ENCODE measurements at regions not wholly inside any gene's neighbourhood (a gene's known extent, or its start where the extent isn't known, plus 50 kb on each side); places are given as distances from the start of the nearest gene placed in this dataset.

GRCh38 chr17:11082559-11082958, 158.5 kb upstream of the SHISA6 start (continued):
- TF ChIP-seq CTCF (IDR thresholded peaks at IDR 0.05 in 2 of 3, conservative IDR thresholded peaks at IDR 0.05 in 1 of 3; ENCODE audit: control insufficient read depth in 2 of 3, extremely low read depth in 1 of 3, insufficient read depth in 1 of 3, low read depth in 3 of 3, low read length in 3 of 3), result no peak

GRCh38 chr17:11081342-11081741, 159.7 kb upstream of the SHISA6 start:
- Histone ChIP-seq H2AFZ (ENCODE audit: control insufficient read depth, low read depth, low read length) (no peak overlapping the region), H3K9me3 (replicated peaks; ENCODE audit: control insufficient read depth, insufficient read depth, low read length) (no peaks in the 10 kb centered on the region; the same call in 2 of the 3 replicates), H3K79me2 (ENCODE audit: control insufficient read depth, insufficient read depth, low read length) (no peaks in the 10 kb centered on the region), H3K36me3 (ENCODE audit: control insufficient read depth in 2 of 2, insufficient read depth in 2 of 2, low read length in 1 of 2) (no peaks in the 10 kb centered on the region), H3K4me3 (no peak overlapping the region), H3K4me1 (ENCODE audit: control insufficient read depth, insufficient read depth, low read length) (no peaks in the 10 kb centered on the region), H3K4me2 (ENCODE audit: control insufficient read depth, insufficient read depth) (no peak overlapping the region), H3K27ac (ENCODE audit: control insufficient read depth, insufficient read depth) (no peak overlapping the region), H4K20me1 (ENCODE audit: control insufficient read depth, insufficient read depth) (no peaks in the 10 kb centered on the region), H3K9ac (ENCODE audit: control insufficient read depth, insufficient read depth, low read length) (no peak overlapping the region), H3K27me3 (replicated peaks in 1 of 2; ENCODE audit: control insufficient read depth in 2 of 2, insufficient read depth in 2 of 2, low read length in 1 of 2) (no peaks in the 10 kb centered on the region)
- no peak for ATAC-seq
- in situ Hi-C loops (cut with MboI), result no loop called here
- SMC1A ChIA-PET (ENCODE audit: uncharacterized antibody, unreplicated experiment), result no interaction called here
- intact Hi-C loops (cut with micrococcal nuclease; ENCODE audit: unreplicated experiment), result no loop called here
- no peak for DNase-seq (ENCODE audit: low read depth, low spot score)
- RAD21 ChIA-PET (ENCODE audit: unreplicated experiment), result no interaction called here
- WGBS (ENCODE audit: insufficient coverage, insufficient replicate concordance, low lambda C conversion rate, missing lambda C conversion rate), result 2% methylated on average over 3 of the region's 3 CpGs
- no peak for FAIRE-seq
- CTCF ChIA-PET, result no interaction called here
- TF ChIP-seq PBX3 (IDR thresholded peaks at IDR 0.05; ENCODE audit: insufficient replicate concordance, low read depth, low read length) (no peak), YY1 (IDR thresholded peaks at IDR 0.05; ENCODE audit: low read depth, low read length) (no peak), ZBTB4 (CRISPR knock-in tag; IDR thresholded peaks at IDR 0.05) (no peak), TAF1 (IDR thresholded peaks at IDR 0.05; ENCODE audit: borderline replicate concordance, low read depth, low read length) (no peak), HDAC2 (IDR thresholded peaks at IDR 0.05) (no peak), TBL1XR1 (IDR thresholded peaks at IDR 0.05; ENCODE audit: low read depth, low read length) (no peak), ZBED1 (IDR thresholded peaks at IDR 0.05; ENCODE audit: borderline replicate concordance) (no peak)
- BruUV-seq (replicated peaks), result no TSS peak
- POLR2A ChIA-PET, result no interaction called here
